ENCODE measurements at regions not wholly inside any gene's neighbourhood (a gene's known extent, or its start where the extent isn't known, plus 50 kb on each side); places are given as distances from the start of the nearest gene placed in this dataset.

DNA sequence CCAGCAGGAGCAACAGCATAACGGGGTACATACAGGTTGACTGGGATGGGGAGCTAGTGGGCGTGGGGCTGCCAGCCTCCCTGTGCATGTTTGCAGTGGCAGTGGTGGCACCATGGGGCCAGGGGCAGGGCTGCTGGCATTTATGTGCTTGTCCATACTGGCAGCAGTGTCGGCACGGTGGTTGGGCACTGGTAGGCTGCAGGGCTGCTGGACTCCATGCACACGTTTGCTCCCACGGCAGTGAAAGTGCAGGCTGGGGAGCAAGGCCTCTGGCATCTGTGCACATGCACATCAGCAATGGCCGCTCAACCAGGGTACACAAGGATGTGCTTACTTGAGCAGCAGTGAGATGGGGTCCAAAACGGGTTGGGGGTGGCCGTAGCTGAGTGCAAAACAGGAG, 159.5 kb upstream of the KHDRBS2 start:
- no peaks in the 10 kb centered on the region for H3K27me3 ChIP-seq (replicated peaks; ENCODE audit: insufficient read depth, low read depth, low read length, poor library complexity)
- ChIA-PET POLR2A (ENCODE audit: low non-redundant PET) (no interaction called here), CTCF (no interaction called here)
- intact Hi-C loops (cut with micrococcal nuclease; ENCODE audit: unreplicated experiment): no loop called here
- no peak overlapping the region for H3K4me3 ChIP-seq (ENCODE audit: low read depth, low read length, poor library complexity, severe bottlenecking)
- peaks cover 22% of the 10 kb centered on the region for H3K9me3 ChIP-seq (ENCODE audit: low read depth, low read length, poor library complexity, severe bottlenecking)
- no peaks in the 10 kb centered on the region for H3K36me3 ChIP-seq (ENCODE audit: insufficient read depth, low read length, poor library complexity, severe bottlenecking)
- TF ChIP-seq EZH2 (IDR thresholded peaks at IDR 0.05; ENCODE audit: borderline replicate concordance, low read depth, low read length, poor library complexity, severe bottlenecking) (no peak), CTCF (conservative IDR thresholded peaks at IDR 0.05; ENCODE audit: low read depth, low read length) (no peak)
- no peaks in the 10 kb centered on the region for H3K4me1 ChIP-seq (ENCODE audit: insufficient read depth, low read length, poor library complexity, severe bottlenecking)
- no peak overlapping the region for H3K27ac ChIP-seq (ENCODE audit: low read depth, low read length, poor library complexity, severe bottlenecking)
- DNase-seq (ENCODE audit: low spot score): no peak
- no TSS peak for BruUV-seq (replicated peaks)

GRCh38 chr6:62441182-62441581, 155.2 kb upstream of the KHDRBS2 start:
- no peaks in the 10 kb centered on the region for H3K36me3 ChIP-seq (ENCODE audit: insufficient read depth, low read length, poor library complexity, severe bottlenecking)
- POLR2A ChIA-PET (ENCODE audit: low non-redundant PET): no interaction called here
- no peak for TF ChIP-seq CTCF (conservative IDR thresholded peaks at IDR 0.05; ENCODE audit: low read depth, low read length)
- no peak for TF ChIP-seq EZH2 (IDR thresholded peaks at IDR 0.05; ENCODE audit: borderline replicate concordance, low read depth, low read length, poor library complexity, severe bottlenecking)
- H3K27me3 ChIP-seq (replicated peaks; ENCODE audit: insufficient read depth, low read depth, low read length, poor library complexity): no peaks in the 10 kb centered on the region
- peaks cover 20% of the 10 kb centered on the region for H3K9me3 ChIP-seq (ENCODE audit: low read depth, low read length, poor library complexity, severe bottlenecking)
- no peak overlapping the region for H3K4me3 ChIP-seq (ENCODE audit: low read depth, low read length, poor library complexity, severe bottlenecking)
- no peaks in the 10 kb centered on the region for H3K4me1 ChIP-seq (ENCODE audit: insufficient read depth, low read length, poor library complexity, severe bottlenecking)
- no peak overlapping the region for H3K27ac ChIP-seq (ENCODE audit: low read depth, low read length, poor library complexity, severe bottlenecking)
- intact Hi-C loops (cut with micrococcal nuclease; ENCODE audit: unreplicated experiment): no loop called here
- DNase-seq (ENCODE audit: low spot score): no peak
- CTCF ChIA-PET: no interaction called here
- BruUV-seq (replicated peaks): no TSS peak

DNA sequence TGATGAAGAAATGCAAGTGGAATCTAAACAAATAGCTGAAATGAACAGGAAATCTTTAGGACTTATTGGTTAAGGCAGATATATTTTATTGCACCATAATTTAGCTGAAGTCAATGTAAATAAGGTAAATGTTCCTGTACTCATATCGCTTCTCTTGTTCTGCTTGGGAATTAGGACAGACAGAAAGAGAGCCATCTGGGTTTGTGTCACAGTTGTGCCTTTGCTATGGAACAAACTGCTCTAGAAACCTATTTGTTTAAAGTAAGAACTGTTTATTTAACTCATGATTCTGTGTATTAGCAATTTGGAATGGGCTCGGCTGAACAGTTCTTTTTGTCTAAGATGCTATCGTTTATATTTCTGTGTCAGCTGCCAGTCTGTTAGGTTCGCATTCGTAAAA, 143.8 kb upstream of the KHDRBS2 start:
- no TSS peak for BruUV-seq (replicated peaks)
- Histone ChIP-seq H3K36me3 (ENCODE audit: insufficient read depth, low read length, poor library complexity, severe bottlenecking) (no peaks in the 10 kb centered on the region), H3K27me3 (replicated peaks; ENCODE audit: insufficient read depth, low read depth, low read length, poor library complexity) (no peaks in the 10 kb centered on the region), H3K4me3 (ENCODE audit: low read depth, low read length, poor library complexity, severe bottlenecking) (no peak overlapping the region), H3K9me3 (ENCODE audit: low read depth, low read length, poor library complexity, severe bottlenecking) (peaks cover 34% of the 10 kb centered on the region), H3K4me1 (ENCODE audit: insufficient read depth, low read length, poor library complexity, severe bottlenecking) (no peaks in the 10 kb centered on the region), H3K27ac (ENCODE audit: low read depth, low read length, poor library complexity, severe bottlenecking) (no peak overlapping the region)
- TF ChIP-seq EZH2 (IDR thresholded peaks at IDR 0.05; ENCODE audit: borderline replicate concordance, low read depth, low read length, poor library complexity, severe bottlenecking): no peak
- no peak for TF ChIP-seq CTCF (conservative IDR thresholded peaks at IDR 0.05; ENCODE audit: low read depth, low read length)
- no peak for DNase-seq (ENCODE audit: low spot score)
- CTCF ChIA-PET: no interaction called here
- POLR2A ChIA-PET (ENCODE audit: low non-redundant PET): no interaction called here
- intact Hi-C loops (cut with micrococcal nuclease; ENCODE audit: unreplicated experiment): no loop called here

Data from A673 (cell line).